ENCODE measurements at regions not wholly inside any gene's neighbourhood (a gene's known extent, or its start where the extent isn't known, plus 50 kb on each side); places are given as distances from the start of the nearest gene placed in this dataset.

DNA sequence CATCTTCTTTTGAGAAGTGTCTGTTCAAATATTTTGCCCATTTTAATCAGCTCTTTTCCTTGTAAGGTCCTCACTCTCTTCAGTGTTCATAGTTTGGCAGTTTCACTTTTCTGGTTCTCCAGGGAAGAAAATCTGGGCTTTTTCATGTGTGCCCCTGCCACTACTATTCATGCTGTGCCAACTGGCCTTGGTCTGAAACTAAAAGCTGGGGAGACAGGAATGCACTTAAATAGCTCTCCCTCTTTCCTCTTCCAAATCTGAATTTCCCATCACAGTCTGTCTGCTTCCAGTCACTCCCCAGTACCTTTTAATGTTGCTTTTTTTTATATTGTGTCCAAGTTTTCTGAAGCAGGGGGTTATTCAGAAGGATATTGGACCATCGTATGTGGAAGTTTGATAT, 574.3 kb upstream of the POU3F3 start:
- TF ChIP-seq, protein P1, sequence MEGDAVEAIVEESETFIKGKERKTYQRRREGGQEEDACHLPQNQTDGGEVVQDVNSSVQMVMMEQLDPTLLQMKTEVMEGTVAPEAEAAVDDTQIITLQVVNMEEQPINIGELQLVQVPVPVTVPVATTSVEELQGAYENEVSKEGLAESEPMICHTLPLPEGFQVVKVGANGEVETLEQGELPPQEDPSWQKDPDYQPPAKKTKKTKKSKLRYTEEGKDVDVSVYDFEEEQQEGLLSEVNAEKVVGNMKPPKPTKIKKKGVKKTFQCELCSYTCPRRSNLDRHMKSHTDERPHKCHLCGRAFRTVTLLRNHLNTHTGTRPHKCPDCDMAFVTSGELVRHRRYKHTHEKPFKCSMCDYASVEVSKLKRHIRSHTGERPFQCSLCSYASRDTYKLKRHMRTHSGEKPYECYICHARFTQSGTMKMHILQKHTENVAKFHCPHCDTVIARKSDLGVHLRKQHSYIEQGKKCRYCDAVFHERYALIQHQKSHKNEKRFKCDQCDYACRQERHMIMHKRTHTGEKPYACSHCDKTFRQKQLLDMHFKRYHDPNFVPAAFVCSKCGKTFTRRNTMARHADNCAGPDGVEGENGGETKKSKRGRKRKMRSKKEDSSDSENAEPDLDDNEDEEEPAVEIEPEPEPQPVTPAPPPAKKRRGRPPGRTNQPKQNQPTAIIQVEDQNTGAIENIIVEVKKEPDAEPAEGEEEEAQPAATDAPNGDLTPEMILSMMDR (conservative IDR thresholded peaks at IDR 0.05; ENCODE audit: low read depth, low read length): no peak
- H3K4me3 ChIP-seq (ENCODE audit: low read length): no peak overlapping the region
- no peak for DNase-seq (ENCODE audit: low read depth)

DNA sequence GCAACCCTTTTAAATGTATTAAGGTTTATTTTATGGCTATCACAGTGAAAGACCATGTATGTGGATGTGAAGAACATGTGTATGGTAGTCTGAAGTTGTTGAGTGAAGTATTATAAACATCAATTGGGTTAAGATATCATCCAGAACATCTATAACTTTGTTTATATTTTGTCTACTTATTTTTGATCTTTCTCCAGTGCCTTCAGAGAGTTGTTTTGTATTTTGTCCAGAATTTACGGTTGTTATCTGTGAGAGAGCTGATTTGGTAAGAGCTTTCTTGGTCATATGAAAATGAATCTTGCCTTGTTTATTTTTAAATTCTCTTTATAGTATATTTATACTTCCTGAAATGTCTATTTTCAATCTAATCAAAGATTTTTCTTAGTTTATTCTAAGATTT, 573.7 kb upstream of the POU3F3 start:
- no peak overlapping the region for H3K4me3 ChIP-seq (ENCODE audit: low read length)
- TF ChIP-seq, protein P1 (conservative IDR thresholded peaks at IDR 0.05; ENCODE audit: low read depth, low read length): no peak
- DNase-seq (ENCODE audit: low read depth): no peak

DNA sequence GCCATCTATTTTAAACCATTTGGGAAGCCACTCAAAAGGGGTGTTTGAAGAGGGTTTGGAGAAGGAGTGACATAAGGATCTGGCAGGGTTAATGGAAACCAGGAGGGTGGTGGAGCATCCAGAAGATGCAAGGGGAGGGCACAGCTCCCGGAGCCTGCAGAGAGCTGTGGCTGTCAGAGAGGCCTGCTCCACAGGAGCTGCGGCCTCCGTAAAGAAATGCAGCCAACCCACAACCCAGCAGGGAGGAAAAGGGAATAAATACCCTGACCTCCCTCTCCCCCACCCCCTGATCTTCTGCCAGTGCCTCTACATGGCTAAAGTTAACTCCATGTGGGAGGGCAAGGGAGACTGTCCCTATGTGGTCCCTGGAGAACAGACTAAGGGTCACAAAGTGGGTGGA, 567.1 kb upstream of the POU3F3 start:
- no peak overlapping the region for H3K4me3 ChIP-seq (ENCODE audit: low read length)
- no peak for DNase-seq (ENCODE audit: low read depth)
- TF ChIP-seq, protein P1 (conservative IDR thresholded peaks at IDR 0.05; ENCODE audit: low read depth, low read length): no peak

DNA sequence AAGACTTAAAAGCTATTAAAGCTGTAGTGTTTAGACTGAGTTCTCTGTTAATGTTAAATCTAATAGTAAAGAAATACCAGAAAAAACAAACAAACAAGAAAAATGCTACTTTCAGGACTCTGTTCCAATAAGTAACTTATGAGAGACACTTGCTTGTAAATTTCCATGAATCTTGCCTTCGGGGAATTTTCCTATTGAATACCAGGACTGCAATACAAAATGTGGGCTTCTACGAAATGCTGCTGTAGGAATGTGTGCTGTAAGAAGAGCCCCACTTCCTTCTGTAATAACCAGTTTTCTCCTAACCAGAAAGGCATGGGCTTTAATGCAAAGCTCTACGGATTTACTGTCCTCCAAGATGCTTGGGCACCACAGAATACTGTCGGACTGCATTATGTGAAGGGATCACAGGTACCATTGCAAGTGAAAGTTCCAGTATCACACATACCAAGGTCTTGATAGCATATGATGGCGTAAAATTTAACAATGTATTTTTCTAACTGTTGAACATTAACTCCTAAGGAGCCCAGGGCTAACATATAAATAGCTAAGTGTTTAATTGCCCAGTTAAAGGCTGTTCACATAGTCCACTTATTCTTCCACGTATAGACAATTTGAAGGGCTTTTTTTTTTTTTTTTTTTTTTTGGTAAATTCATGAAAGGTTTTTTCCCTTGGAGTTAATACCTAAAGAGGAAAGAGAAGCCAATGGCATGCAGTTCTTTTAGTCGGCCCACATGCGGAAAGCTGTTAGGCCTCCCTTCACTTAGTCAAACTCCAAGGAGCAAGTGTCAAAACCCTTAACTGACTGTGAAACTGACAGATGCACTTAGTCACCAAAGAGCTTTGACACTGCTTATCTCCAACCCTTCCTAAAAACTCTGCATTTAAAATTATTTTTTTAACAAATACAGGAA, 564.0 kb upstream of the POU3F3 start:
- no peak overlapping the region for H3K4me3 ChIP-seq (ENCODE audit: low read length)
- TF ChIP-seq, protein P1 (conservative IDR thresholded peaks at IDR 0.05; ENCODE audit: low read depth, low read length): no peak
- no peak for DNase-seq (ENCODE audit: low read depth)

DNA sequence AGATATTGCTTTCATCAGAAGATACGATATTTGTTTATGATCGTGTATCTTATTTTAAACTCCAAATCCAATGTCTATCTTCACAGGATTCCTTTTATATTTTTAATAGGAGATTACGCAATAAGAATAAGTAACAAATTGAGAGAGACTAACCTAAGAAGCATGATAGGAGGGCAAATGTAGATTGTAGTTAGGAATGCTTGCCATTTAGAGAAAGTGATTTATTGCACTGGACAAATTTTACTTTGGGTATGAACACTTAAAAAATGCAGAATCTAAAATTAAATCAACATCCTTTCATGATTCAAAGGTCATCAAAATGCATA, 563.4 kb upstream of the POU3F3 start:
- TF ChIP-seq, protein P1 (conservative IDR thresholded peaks at IDR 0.05; ENCODE audit: low read depth, low read length): no peak
- DNase-seq (ENCODE audit: low read depth): no peak
- H3K4me3 ChIP-seq (ENCODE audit: low read length): no peak overlapping the region

DNA sequence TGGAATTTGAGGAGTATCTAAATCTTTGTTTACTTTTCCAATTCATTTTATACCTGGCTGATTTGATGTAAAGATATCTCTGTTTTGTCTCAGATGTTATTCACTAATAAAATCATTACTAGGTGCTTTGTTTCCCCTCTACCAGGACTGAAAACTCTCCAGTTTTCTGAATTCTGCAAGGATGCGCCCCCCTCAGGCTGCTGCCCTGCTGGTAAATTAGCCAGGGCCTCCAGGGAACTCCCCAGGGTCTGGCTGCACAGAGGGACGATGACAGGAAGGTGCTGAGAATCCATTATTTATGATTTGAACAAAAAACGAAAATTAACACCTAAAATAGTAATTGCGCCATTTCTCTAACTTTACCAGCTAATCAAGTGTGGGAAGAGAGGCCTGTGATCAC, 541.2 kb upstream of the POU3F3 start:
- DNase-seq (ENCODE audit: low read depth): no peak
- TF ChIP-seq, protein P1 (conservative IDR thresholded peaks at IDR 0.05; ENCODE audit: low read depth, low read length): no peak
- no peak overlapping the region for H3K4me3 ChIP-seq (ENCODE audit: low read length)

DNA sequence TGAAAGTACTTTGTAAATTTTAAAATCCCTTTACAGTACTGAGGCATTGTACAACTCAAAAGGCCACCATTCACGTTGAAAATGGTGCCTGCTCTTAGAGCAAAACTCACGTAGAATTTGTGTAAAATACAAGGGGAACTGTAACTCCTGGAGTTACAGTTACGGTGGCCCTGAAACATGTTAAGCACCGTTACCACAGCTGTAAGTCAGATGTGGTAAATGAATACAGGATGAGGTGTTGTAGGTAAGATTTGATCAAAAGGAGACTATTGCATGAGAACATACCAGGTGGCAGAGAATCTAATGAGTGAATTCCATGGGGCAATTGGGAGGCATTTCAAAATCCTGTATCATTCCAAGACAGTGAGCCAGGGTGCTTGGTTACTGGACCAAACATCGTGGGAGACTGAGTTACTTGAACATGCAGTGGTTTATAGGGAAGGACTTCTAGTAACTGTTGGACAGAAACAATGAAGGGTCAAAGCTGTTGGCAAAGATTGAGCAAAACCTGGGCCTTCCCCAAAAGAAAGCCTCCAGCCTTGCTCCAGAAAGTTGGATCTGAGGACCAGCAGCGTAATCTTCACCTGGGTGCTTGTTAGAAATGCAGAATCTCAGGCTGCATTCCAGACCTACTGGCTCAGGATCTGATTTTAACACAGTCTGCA, 535.8 kb upstream of the POU3F3 start:
- no peak overlapping the region for H3K4me3 ChIP-seq (ENCODE audit: low read length)
- DNase-seq (ENCODE audit: low read depth): no peak
- TF ChIP-seq, protein P1 (conservative IDR thresholded peaks at IDR 0.05; ENCODE audit: low read depth, low read length): no peak
